Endodermal cell (in vitro differentiated cells): ENCODE measurements at regions not wholly inside any gene's neighbourhood (a gene's known extent, or its start where the extent isn't known, plus 50 kb on each side); places are given as distances from the start of the nearest gene placed in this dataset.
A peak's percentile ranks its signal among the peaks of the same experiment; 100 is the strongest.

Experiments
- DNase-seq: peaks from one replicate; pipeline ENCODE4 v3.0.0-alpha.2; 2017
- H3K27ac ChIP-seq: 2 replicates; pipeline ENCODE4 v1.5.1; 2013; ENCODE audit warnings: mild to moderate bottlenecking, low read depth, low read length, moderate library complexity
- H3K27me3 ChIP-seq: 2 replicates; pipeline ENCODE4 v1.6.1; 2013; ENCODE audit warnings: mild to moderate bottlenecking, low read length, moderate library complexity; ENCODE audit not compliant: insufficient read depth, control insufficient read depth, poor library complexity, severe bottlenecking
- H3K36me3 ChIP-seq: 2 replicates; pipeline ENCODE4 v1.7.0; 2013; ENCODE audit warnings: mild to moderate bottlenecking, low read length, moderate library complexity; ENCODE audit not compliant: control insufficient read depth, insufficient read depth
- H3K4me1 ChIP-seq: one replicate; pipeline ENCODE4 v1.7.0; 2013; ENCODE audit warnings: low read length; ENCODE audit not compliant: control insufficient read depth, insufficient read depth
- H3K4me3 ChIP-seq: 2 replicates; pipeline ENCODE4 v1.5.1; 2013; ENCODE audit warnings: mild to moderate bottlenecking, low read length, moderate library complexity
- H3K9ac ChIP-seq: 2 replicates; pipeline ENCODE4 v1.6.1; 2013; ENCODE audit warnings: mild to moderate bottlenecking, low read length, moderate library complexity; ENCODE audit not compliant: poor library complexity, severe bottlenecking; ENCODE audit errors: extremely low read depth
- H3K9me3 ChIP-seq: 2 replicates; pipeline ENCODE4 v1.6.1; 2013; ENCODE audit warnings: mild to moderate bottlenecking, low read length, moderate library complexity; ENCODE audit not compliant: control insufficient read depth
- H3K27ac Mint-ChIP-seq: 2 replicates; pipeline ENCODE4 v1.8.0; 2020; ENCODE audit warnings: mixed read lengths
- H3K27me3 Mint-ChIP-seq: 2 replicates; pipeline ENCODE4 v1.8.0; 2021; ENCODE audit warnings: mild to moderate bottlenecking, mixed read lengths; ENCODE audit not compliant: insufficient read depth
- H3K36me3 Mint-ChIP-seq: 2 replicates; pipeline ENCODE4 v1.8.0; 2020; ENCODE audit warnings: low read depth, mixed read lengths
- H3K4me1 Mint-ChIP-seq: 2 replicates; pipeline ENCODE4 v1.8.0; 2020; ENCODE audit warnings: mixed read lengths
- H3K4me3 Mint-ChIP-seq: 2 replicates; pipeline ENCODE4 v1.8.0; 2020; ENCODE audit warnings: mild to moderate bottlenecking, moderate library complexity, mixed read lengths
- H3K9me3 Mint-ChIP-seq: 2 replicates; pipeline ENCODE4 v1.8.0; 2020; ENCODE audit warnings: mild to moderate bottlenecking, mixed read lengths
- CTCF ChIP-seq: fragments of 200-600 bp; sonication (generic); conservative IDR thresholded peaks from 2 replicates; pipeline ENCODE4 v1.5.0; 2021; ENCODE audit warnings: antibody characterized with exemption, mild to moderate bottlenecking
- WGBS, 2 experiments: methylation state at CpG; one replicate each; pipeline versions ENCODE4 v1.1.5 to v1.1.7; 2013; ENCODE audit warnings: missing lambda C conversion rate in 2 of 2, mixed read lengths in 1 of 2; ENCODE audit not compliant: insufficient coverage in 1 of 2, insufficient read length in 1 of 2; 5-methylcytosine and 5-hydroxymethylcytosine counted together

- 94 to 95% methylated on average over 2 of the region's 2 CpGs for WGBS, 2 experiments
Measured at GRCh38 chr1:191709215-191709614, 449.0 kb upstream of the RGS18 start.

GRCh38 chr1:191711961-191712360 is 446.3 kb upstream of the RGS18 start:
- Mint-ChIP-seq H3K9me3 (no peaks in the 10 kb centered on the region), H3K27me3 (no peaks in the 10 kb centered on the region), H3K36me3 (no peaks in the 10 kb centered on the region), H3K4me3 (no peak overlapping the region), H3K27ac (no peak overlapping the region), H3K4me1 (peaks cover 45% of the 10 kb centered on the region)
- DNase-seq, result no peak
- Histone ChIP-seq H3K4me3 (no peak overlapping the region), H3K9ac (no peak overlapping the region), H3K4me1 (peaks cover 13% of the 10 kb centered on the region), H3K27me3 (no peaks in the 10 kb centered on the region), H3K27ac (no peak overlapping the region), H3K36me3 (no peaks in the 10 kb centered on the region), H3K9me3 (no peaks in the 10 kb centered on the region)
- WGBS, 2 experiments, result 95 to 99% methylated on average over 3 to 6 of the region's 6 CpGs
- no peak for TF ChIP-seq CTCF

More at GRCh38 chr1:191709215-191709614, 449.0 kb upstream of the RGS18 start:
- Histone ChIP-seq H3K27me3 (no peaks in the 10 kb centered on the region), H3K36me3 (no peaks in the 10 kb centered on the region), H3K4me3 (no peak overlapping the region), H3K9me3 (peaks cover under 1% of the 10 kb centered on the region), H3K27ac (no peak overlapping the region), H3K9ac (no peak overlapping the region), H3K4me1 (peaks cover 6% of the 10 kb centered on the region)
- H3K9me3 Mint-ChIP-seq, result no peaks in the 10 kb centered on the region
- no peak for DNase-seq
- H3K27me3 Mint-ChIP-seq, result no peaks in the 10 kb centered on the region
- no peak overlapping the region for H3K4me3 Mint-ChIP-seq
- no peak overlapping the region for H3K27ac Mint-ChIP-seq
- no peak for TF ChIP-seq CTCF
- H3K36me3 Mint-ChIP-seq, result no peaks in the 10 kb centered on the region
- peaks cover 22% of the 10 kb centered on the region for H3K4me1 Mint-ChIP-seq

- Mint-ChIP-seq H3K36me3 (peaks cover 2% of the 10 kb centered on the region), H3K27ac (no peak overlapping the region), H3K27me3 (no peaks in the 10 kb centered on the region), H3K4me1 (peaks cover 29% of the 10 kb centered on the region), H3K9me3 (no peaks in the 10 kb centered on the region), H3K4me3 (peak overlapping the region; percentile 2)
- Histone ChIP-seq H3K4me3 (peak overlapping the region; percentile 13), H3K4me1 (peaks cover 9% of the 10 kb centered on the region), H3K9ac (no peak overlapping the region), H3K27me3 (no peaks in the 10 kb centered on the region), H3K36me3 (no peaks in the 10 kb centered on the region), H3K9me3 (no peaks in the 10 kb centered on the region), H3K27ac (no peak overlapping the region)
- 79 to 87% methylated on average over 1 to 2 of the region's 2 CpGs for WGBS, 2 experiments
- no peak for TF ChIP-seq CTCF
- DNase-seq, result no peak
Measured at GRCh38 chr1:191714845-191715244, 443.4 kb upstream of the RGS18 start.
